Fibroblast of skin of right quadriceps (primary cell): ENCODE measurements at regions not wholly inside any gene's neighbourhood (a gene's known extent, or its start where the extent isn't known, plus 50 kb on each side); places are given as distances from the start of the nearest gene placed in this dataset.

Experiments
- DNase-seq: peaks from one replicate; pipeline ENCODE4 v3.0.0-alpha.2; 2013

GRCh38 chr7:156090988-156091387, 278.7 kb upstream of the SHH start:
- DNase-seq, result no peak

- no peak for DNase-seq
These were observed 277.0 kb upstream of the SHH start for GRCh38 chr7:156089222-156089621.

DNA sequence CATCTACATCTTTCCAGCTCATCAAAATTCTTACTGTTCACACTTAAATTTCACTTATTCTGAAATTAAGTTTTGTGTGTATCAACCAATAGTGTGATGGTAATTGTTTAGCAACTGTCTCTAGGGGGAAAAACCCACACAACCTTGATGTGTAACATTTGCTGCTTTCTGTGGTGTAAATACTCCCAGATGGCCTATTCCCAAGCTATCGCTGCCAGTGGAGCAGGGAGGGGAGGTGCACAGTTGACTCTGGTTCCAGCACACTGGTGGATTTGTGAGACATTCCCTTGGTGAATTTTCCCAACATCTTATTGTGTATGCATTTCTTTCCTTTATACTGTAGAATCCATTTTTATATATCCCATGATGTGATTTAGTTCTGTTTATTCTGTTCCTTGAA, 275.9 kb upstream of the SHH start:
- DNase-seq, result no peak

DNA sequence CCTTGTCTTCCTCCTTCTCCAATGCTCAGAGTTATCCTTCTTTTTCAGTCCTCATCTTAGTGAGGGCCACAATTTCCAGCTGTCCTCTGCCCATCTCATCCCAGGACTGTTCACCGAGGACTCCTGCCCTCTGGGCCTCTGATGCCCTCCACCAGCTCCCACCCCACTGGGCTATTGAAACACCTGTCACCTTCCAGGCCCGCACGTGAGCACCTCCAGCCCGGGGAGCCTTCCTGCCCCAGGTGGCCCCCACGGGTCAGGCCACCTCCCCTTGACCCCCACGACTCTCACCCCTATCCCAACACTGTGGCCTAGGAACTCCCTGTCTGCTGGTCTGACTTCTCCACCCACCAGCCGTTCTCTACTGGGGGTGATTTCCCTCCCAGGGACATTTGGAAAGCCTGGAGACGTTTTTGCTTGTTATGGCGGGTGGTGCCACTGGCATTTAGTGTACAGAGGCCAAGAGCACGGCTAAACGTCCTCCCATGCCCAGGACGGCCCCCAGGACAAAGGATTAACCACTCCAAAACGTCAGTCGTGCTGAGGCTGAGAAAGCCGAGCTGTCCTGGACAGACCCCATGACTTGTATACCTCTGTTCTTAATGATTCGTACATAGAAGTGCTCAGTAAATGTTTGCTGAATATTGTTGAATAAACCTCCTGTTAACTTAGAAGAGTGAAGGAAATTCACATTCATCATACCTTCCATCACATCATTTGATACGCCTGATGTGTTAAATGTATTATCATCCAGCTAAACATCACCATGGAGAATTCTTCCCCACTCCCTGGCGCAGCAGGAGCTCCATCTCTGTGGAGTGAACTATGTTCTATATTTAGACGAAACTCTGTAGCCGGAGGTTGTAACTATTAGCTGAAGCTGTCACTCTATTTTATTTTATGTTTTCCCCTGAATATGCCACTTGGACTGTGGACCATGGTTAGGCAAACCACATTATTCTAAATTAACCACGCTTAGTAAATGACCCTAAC, 270.1 kb upstream of the SHH start:
- no peak for DNase-seq

- DNase-seq, result no peak
These were observed 268.3 kb upstream of the SHH start for GRCh38 chr7:156080596-156080995.

- no peak for DNase-seq
These were observed 267.8 kb upstream of the SHH start for GRCh38 chr7:156080046-156080445.

DNA sequence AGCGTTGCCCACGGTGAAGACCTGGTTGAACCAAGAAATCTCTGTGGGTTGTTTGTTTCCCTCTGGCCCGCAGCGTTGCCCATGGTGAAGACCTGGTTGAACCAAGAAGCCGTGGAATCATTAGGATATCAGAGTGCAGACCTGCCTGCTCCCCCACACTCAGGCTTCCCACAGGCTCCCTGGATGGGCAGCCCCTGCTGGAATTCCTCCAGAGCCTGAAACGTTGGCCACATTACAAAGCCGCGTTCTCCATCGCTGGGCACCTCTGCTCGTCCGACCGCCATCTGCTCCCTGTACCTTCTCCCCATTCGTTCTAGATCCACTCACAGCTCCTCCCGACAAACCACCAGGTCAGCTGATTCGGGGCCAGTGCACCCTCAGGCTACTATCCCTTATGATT, 266.9 kb upstream of the SHH start:
- no peak for DNase-seq

DNA sequence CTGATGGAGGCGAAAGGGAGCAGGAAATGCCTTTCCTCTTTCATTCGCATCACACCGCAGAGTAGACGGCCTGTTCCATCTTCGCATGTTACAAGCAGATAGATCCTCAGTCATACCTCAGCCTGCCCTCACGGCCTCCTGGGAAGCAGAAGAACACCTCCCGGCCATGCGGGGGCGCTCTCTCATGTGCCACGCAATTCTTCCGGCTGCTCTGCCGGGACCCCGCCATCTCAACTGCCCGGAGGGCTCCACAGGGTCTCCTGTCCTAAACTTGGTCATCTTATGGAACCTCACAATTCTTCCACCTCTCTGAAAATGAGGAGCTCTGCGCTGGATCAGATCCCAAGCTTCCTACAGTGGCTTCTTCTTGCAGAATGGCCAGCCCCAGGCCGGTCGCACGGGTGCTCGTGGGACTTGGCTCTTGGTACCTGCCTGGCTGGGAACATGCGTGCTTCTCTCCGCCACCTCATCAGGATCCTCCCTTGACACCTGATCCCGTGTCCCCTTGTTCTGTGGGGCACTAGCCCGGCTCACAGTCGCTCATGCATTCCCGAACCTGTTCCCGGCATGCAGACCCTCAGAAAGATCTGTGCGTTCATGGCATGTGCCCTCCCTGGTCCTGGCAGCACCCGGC, 262.8 kb upstream of the SHH start:
- no peak for DNase-seq

GRCh38 chr7:156074084-156074483, 261.8 kb upstream of the SHH start:
- no peak for DNase-seq

DNA sequence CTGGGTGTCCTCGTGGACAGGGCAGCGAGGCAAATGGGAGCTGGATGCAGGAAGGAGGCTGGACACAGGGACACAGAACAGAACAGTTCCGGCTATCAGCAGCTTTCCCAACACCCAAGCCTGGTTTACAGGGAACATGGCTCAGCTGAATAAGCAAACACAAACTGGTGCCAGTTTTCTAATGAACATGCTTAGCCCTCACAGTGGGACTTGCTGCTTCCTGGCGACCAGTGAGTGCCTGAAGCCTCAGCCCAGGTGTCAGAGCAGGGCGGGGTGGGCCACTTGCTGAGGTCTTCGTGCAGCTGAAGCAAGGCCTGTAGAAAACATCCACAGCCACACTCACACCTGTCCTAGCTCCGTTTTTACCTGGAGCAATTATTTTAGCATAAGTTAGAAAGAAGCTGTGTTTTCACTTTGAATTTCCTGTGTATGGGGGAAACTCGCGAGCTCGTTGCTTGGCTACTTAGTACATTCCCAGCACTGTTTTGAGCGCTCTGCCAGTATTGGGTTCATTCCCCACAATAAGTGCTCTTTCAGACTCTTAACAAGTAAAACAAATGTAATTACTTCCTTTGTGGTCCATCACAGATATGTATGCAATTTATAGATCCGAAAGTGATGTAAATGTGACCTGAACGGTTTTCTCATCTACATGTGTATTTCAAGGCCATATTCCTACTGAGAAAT, 261.2 kb upstream of the SHH start:
- DNase-seq, result no peak

- no peak for DNase-seq
These were observed 259.3 kb upstream of the SHH start for GRCh38 chr7:156071612-156072011.

DNA sequence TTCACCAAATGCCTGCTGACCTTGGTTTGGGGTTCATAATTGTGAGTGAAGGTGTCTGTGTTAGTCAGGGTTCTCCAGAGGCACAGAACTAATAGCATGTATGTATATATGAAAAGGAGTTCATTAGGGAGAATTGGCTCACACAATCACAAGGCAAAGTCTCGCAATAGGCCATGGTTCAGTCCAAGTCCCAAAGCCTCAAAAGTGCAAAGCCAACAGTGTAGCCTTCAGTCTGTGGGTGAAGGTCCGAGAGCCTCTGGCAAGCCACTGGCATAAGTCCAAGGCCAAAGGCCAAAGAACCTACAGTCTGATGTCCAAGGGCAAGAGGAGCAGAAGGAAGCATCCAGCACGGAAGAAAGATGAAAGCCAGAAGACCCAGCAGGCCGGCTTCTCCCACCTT, 257.6 kb upstream of the SHH start:
- DNase-seq, result no peak

DNA sequence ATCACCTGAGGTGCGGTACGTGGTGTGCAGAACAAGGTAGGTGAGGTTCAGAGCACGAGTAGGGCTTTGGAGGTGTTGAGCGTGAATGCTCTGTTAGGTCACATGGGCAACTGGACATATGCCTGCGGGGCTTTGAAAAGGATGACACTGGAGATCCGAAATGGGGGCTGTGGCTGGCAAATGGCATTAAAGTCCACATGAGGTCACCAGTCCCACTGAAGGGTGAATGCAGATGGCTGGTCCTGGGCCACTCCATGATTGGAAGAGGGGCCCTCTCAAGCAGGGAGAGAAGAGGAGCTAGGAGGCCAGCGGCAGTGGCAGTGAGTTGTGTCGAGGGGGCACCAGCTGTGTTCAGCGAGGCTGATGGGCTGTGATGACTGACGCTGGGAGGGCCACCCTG, 254.9 kb upstream of the SHH start:
- DNase-seq, result no peak

GRCh38 chr7:156065400-156065799, 253.1 kb upstream of the SHH start:
- no peak for DNase-seq

GRCh38 chr7:156064971-156065386, 252.7 kb upstream of the SHH start:
- DNase-seq, result no peak

DNA sequence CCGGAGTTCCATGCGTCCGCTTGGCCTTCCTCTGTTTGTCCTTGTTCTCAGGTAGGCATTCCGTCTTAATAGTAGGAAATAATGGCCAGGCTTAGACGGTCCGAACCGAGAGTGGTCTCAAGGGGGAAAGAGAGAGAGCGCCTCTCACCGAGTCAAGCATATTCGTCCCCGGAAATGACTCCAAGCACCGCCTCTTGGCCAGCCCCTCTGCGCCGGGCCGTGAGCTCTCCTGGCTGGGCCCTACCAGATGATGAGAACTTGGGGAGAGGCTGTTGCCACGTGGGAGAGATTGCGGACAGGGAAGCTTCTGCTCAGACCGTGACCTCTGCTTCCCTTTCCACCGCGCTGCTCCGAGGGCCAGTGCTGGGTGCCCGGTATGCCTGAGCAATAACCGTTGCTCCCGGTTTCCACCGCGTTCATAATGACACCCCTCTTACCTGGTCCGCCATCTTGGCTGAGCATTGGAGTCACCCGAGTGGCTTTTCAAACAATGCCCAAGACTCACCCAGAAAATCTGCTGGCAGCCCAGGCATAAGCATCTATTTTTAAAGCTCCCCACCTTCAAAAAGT, 251.1 kb upstream of the SHH start:
- DNase-seq, result no peak

- DNase-seq, result no peak
These were observed 250.0 kb upstream of the SHH start for GRCh38 chr7:156062286-156062685.

DNA sequence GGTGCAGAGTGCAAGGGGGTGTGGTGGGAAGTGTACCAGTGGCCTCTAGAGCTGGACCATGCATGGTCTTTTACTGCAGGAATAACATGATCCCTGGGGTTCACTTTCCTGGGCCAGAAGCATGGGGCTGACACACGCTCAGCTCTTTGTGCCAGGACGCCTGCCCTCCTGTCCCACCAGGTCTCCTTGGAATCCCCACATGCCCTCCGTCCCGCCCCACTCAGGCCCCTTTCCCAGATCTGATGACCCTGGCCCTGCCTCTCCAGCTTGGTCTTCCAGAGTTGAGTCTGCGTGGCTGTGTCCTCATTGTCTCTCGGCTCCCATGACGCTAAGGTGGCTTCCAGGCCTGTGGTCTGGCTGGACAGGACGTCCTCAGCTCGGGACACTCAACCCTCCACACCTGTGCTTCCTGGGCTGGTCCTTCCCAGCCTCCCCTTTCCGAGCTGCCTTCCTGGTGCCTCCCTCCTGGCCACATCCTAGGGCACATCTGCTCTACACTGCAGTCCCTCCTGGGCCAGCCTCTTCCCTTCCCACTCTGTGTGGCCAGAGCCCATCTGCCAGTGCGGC, 249.5 kb upstream of the SHH start:
- DNase-seq, result no peak

GRCh38 chr7:156060925-156061324, 248.7 kb upstream of the SHH start:
- no peak for DNase-seq

- no peak for DNase-seq
These were observed 247.1 kb upstream of the SHH start for GRCh38 chr7:156059369-156059768.

- no peak for DNase-seq
These were observed 246.0 kb upstream of the SHH start for GRCh38 chr7:156058248-156058647.

GRCh38 chr7:156056534-156056933, 244.3 kb upstream of the SHH start:
- DNase-seq, result no peak

DNA sequence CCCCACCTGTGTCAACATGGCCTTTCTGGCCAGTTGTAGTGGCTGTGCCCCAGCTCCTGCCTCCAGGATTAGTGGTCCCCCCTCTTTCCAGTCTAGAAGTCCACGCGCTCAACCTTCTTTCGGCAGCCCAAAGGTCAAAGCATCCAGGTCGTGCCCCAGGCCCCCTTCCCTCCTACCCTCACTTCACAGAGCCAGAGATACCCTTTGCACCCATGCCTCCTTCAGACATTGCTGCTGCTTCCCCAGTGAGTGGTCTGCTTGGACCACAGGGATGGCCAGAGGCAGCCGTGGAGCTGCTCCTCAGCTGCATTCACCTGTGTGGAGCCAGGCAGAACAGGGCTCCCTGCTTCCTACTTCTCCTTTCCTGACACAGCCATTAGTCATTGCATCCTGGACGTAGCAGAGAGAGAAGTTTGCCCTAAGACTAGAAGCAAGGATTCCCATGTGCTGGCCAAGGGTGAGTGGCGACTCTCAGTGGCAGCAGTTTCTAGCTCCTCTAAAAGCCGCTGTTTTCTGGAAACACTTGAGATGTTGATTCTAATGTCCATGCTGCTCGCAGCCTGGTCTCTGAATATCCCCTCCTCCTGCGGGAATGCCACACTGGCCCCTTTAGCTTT, 243.1 kb upstream of the SHH start:
- DNase-seq, result no peak
